ENCODE measurements at regions not wholly inside any gene's neighbourhood (a gene's known extent, or its start where the extent isn't known, plus 50 kb on each side); places are given as distances from the start of the nearest gene placed in this dataset.

GRCh38 chr13:90397503-90397902 lies 950.0 kb upstream of the MIR17HG start:
- TF ChIP-seq POLR2A (IDR thresholded peaks at IDR 0.05) (no peak), CTCF (IDR thresholded peaks at IDR 0.05) (no peak), POLR2AphosphoS5 (IDR thresholded peaks at IDR 0.05) (no peak)

Measured in gastroesophageal sphincter (tissue), 3 donors.